SK-MEL-5 (cell line): ENCODE measurements at regions not wholly inside any gene's neighbourhood (a gene's known extent, or its start where the extent isn't known, plus 50 kb on each side); places are given as distances from the start of the nearest gene placed in this dataset.

ENCODE experiments used
- DNase-seq: peaks from one replicate; pipeline ENCODE4 v3.0.0-alpha.2; 2016; ENCODE audit warnings: low read depth, low spot score
- in situ Hi-C: cut with HindIII; loops from 2 replicates; pipeline ENCODE4 v1.10.0; 2016; ENCODE audit warnings: low sequenced_read_pairs, high pct_unique_total_duplicates, low pct_unique_long_range_greater_than_20kb

DNA sequence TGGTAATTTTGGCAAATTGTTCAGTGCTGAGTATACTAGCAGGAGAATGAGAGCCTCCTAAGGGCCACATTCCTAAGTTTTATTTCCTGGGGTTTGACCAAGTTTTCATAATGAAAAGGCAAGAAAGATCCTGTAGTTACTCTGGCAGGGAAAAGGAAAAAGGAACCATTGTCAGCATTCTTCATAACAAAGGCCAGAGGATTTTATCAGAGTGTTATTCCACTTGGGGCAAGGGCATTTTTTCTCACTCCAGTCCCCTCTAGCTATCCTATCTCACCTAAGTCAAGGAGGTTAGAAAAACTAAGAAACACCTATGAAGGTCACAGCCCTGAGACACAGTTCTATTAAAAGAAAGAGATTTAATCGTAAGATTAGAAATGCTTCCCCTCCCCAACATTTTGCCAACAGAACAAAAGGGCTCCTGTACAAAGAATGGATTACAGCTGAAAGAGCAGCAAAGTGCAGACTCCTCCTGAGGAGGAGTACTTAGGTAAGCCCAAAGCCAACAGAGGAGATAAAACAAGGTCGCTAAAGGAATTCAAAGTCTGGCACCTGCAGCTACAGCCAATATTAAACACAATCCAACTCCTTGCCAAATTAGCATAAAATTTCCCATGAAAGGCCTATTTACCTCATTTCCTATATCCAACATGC is 162.4 kb downstream of the GALC start:
- no peak for DNase-seq
- in situ Hi-C loops, result no loop called here

DNA sequence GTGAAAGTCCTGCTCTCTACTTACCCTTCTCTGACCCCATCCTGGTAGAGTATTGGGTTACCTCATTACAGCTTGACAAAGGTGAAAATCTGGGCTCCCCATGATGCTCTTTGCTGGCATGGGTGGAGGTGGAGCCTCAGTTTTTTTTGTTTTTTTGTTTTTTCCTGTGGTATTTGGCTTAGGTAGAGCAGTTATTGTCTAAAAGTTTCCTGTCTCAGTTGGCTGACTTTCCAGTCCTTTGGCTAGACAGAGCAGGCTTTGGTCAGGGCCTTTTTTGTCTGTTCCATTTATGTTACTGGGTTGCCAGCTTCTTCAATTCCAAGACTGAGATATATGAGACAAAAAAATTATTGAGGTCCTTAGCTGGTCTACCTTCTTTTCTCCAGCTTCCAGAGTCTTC is 163.4 kb downstream of the GALC start:
- in situ Hi-C loops, result no loop called here
- DNase-seq, result no peak

DNA sequence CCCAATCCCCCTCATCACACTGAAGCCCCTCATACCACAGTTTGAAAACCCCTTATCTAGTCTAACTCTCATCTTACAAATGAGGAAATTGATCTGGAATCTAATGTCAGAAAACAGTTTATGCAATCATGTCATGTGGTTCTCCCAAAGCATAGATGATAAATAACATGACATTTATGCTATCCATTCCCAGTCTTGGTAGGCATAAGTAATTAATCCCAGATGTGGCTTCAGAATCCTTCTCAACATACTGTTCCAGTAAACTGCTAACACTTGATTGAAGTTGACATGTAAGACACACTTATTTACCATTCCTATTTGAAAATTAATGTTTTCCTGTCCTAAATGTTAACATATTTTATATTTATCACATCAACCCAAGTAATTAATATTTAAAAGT is 168.7 kb downstream of the GALC start:
- no peak for DNase-seq
- in situ Hi-C loops, result no loop called here

DNA sequence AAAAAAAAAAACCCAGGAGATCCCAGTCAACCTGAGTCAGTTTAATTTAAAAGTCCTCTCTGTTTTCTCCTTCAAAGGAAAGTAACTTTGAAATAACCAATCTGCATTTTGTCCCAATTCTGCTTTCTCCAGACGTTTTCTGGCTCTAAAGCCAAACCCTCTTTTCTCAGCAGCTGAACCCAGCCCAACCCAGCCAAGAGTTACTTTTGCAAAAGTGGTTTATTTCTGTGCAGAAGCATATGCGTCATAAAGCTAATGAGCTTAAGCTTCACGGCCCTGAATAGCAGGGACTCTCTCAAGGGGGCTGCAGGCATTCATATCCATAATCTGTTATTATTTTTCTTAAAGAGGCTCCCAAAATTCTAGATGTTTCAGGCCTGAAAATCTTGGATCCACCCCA is 176.6 kb downstream of the GALC start:
- in situ Hi-C loops, result no loop called here
- no peak for DNase-seq

DNA sequence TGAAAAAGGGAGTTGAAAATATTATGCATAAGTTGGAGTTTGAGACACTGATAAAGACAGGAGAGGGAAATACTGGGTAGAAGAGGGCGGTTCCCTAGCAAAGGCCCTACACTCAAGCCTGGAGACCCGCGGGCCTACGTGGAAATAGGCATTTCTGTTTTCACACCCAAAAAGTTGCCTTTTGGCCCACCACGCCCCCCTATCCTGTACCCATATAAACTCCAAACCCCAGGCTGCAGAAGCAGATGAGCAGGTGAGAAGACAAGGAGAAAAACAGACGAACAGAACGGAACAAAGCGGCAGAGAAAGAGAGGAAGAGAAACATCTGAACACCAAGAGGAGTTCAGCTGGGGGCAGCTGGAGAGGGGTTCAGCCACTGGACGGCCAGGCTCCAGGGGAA is 177.9 kb downstream of the GALC start:
- in situ Hi-C loops, result no loop called here
- no peak for DNase-seq

DNA sequence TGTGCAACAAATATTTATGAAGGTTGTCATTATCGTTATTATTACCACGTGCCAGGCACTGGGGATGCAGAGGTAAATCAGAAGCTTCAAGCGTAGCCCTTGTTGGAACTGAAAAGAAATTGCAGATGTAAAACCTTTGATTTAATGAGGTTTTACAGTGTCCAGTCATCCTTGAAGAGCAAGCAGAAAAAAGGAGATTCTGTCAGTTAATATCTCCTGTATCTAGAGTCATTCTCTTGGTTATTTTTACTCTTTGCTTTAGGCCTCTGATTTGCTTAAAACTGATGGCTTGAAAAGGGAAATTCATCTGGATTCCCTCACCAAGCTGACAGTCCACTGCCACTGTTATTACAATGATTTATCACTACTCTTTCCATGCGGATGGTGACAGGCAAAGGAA is 179.3 kb downstream of the GALC start:
- in situ Hi-C loops, result no loop called here
- DNase-seq, result no peak

DNA sequence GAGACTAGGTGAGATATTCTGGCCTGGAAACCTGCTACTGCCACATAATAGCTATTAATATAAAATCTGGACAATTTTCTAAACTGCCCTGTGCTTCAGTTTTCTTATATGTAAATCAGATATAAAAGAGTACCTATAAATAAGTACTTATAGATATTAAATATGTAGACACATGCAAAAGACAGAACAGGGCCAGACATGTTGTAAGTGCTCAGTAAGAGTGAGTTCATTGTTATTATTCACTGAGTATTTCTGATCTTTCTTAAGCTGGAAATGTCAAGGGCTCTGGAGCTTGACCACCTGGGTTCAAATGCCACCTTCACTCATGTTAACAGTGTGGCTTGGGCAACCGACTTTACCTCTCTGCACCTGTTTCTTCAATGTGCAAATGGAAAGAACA is 179.8 kb downstream of the GALC start:
- in situ Hi-C loops, result no loop called here
- no peak for DNase-seq

DNA sequence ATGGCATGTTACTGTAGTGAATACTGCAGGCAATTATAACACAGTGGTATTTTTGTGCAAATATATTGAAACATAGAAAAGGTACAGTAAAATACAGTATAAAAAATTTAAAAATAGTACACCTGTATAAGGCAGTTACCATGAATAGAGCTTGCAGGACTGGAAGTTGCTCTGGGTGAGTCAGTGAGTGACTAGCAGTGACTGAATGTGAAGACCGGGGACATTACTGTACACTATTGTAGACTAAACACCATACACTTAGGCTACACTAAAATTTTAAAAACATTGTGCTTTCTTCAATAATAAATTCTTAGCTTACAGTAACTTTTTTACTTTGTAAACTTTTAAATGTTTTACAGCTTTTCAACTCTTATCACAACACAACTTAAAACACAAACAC is 181.7 kb downstream of the GALC start:
- in situ Hi-C loops, result no loop called here

DNA sequence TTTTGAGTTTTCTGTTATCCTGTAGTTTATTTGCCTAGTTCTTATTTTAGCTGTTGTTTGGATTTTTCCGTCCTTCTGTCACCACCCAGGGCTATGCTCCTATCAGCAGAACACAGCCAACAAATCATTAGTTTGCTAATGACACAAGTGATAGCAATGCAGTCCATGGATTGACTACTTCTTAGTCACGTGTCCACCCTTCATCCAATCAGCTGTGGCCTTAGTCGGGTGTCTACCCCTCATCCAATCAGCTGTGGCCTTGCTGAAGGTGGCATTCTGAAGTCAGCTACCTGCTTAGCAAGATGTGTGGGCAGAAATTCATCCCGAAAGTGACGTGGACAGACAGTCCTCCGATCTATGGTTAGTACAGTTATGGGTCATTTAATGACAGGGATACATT is 182.3 kb downstream of the GALC start:
- in situ Hi-C loops, result no loop called here
- peak; percentile 6 for DNase-seq

More for the DNA sequence above, 181.7 kb downstream of the GALC start:
- no peak for DNase-seq

DNA sequence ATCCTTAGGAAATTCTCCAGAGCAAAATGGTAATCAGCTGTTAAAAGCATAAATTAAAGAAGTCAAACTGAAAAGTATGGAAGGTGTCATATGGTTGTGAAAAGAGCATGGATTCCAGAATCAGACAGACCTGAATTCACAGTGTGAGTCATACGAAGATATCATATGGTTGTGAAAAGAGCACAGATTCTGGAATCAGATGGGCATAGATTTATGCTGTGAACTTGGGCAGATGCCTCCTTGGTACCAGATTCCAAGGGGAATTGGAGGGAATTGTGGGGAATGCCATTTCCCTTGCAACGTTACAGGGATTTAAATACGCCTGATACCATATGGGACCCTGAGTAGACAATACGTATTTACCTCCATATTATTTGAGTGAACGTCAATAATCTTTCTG is 183.7 kb downstream of the GALC start:
- no peak for DNase-seq
- in situ Hi-C loops, result no loop called here

DNA sequence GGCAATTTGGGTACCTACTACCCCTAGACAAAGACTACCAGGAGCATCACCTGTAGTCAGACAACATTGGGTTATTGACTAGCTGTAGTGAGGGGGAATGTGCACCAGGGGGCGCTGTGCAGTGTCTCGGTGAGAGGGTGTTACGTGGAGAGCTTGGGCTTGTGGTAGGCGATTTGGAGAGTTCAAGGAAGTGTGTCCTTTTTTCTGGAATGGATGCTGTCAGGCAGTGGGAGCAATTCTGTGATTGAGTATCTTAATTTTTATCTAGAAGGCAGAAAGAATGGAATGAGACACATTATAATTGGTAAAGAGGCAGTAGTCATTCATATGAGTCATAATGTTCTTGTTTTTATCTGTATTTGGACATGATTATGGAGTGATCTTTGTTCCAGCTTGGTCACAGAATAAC is 187.7 kb downstream of the GALC start:
- DNase-seq, result peak; percentile 68
- in situ Hi-C loops, result no loop called here

DNA sequence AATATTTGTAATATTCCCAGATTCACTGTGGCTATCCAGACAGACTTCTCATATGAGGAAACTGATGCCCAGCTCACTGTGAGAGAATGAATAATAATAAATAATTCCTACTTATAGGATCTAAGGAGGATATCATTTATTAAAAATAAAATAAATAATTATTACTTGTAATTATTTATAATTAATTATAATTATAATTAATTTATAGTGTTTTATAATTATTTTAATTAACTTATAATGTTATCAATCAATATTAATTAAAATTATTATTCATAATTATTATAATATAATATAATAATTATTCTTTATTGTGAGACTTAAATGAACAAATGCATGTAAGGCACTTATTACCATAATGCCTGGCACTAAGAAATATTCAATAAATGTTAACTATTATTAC is 192.8 kb downstream of the GALC start:
- in situ Hi-C loops, result no loop called here
- no peak for DNase-seq

DNA sequence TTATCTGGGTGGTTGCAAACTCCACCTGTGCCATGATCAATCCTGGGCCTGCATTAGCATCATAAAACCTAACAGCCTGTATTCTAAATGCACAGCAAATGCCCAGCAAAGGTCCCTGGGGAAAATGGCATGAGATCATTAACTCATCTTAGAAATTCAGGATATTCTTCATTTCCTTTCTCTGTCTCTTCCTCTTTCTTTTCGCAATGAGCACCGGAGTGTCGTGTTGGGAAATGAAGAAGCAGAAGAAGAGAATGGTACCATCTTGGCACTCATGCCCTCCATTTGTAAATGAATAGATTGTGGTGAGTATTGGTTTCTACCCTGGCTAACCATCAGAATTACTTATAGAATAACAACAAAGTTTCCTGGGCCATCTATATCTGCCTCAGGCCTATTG is 193.6 kb downstream of the GALC start:
- in situ Hi-C loops, result no loop called here
- DNase-seq, result no peak

DNA sequence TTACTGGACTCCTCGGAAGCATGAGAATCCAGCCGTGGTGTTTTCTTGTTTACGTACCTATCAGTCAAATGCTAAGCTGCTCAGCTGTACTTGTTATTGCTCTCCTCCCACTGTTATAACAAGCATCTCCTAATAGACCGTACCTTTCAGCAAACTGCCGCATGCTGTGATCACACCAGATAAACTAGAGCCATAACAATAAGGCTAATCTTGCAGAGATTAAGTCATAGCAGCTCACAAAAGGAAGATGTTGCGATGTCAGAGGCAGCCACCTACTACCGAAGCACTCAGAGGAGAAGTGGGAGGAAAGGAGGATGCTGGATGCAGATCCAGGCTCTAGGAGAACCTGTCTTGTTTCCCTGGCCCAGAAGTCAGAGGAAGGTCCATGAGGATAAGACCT is 196.0 kb downstream of the GALC start:
- in situ Hi-C loops, result no loop called here
- DNase-seq, result no peak

DNA sequence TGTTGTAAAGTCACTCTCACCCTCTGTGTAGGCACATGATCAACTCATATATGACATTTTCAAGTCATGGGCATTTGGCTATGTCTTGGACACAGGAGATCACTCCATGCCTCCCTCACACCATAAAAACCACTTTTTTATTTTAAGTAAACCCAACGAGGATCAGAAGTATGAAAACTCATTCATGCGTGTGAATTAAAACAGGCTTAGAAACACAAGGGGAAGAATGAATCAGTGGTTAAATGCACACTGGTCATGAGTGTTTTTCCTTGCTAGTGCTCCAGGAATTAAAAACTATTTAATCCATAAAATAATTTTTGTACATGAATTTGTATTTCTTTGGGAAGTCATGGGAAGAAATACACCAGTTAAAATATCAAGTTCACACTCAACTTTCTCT is 198.4 kb downstream of the GALC start:
- DNase-seq, result no peak
- in situ Hi-C loops, result no loop called here

DNA sequence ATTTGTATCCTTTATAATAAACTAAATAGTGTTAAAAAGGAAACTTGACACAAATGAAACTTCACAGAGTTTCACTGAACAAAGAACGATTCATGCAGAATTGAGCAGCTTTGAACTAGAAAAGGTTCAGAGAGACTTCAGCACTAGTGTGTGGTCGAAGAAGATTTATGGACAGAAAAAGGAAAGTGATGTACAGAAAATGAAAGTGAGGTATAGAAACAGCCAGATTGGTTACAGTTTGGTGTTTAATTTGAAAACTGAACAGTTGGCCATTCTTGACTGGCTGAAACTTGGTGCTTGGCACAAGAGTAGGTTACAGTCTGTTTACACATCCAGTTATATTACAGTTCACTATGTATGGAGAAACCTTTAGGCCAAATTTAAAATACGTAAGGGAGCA is 207.1 kb downstream of the GALC start:
- DNase-seq, result peak; percentile 30
- in situ Hi-C loops, result no loop called here

DNA sequence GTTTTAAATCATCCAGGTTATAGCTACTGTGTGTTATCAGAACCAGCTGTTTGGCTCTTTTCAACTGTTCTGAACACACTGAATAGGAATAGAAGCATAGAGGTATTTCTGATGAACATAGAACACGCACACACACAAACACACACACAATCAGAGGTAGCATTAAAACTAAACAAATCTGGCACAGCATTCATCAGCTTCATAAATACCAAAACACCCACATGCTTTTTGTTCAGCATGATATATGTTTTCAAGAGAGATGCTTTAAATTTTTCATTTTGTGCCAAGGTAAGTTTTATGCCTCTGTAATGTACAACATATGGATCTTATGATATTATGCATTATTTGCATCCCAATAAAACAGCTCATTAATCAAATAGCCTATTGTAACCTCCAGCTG is 208.6 kb downstream of the GALC start:
- DNase-seq, result no peak
- in situ Hi-C loops, result no loop called here

DNA sequence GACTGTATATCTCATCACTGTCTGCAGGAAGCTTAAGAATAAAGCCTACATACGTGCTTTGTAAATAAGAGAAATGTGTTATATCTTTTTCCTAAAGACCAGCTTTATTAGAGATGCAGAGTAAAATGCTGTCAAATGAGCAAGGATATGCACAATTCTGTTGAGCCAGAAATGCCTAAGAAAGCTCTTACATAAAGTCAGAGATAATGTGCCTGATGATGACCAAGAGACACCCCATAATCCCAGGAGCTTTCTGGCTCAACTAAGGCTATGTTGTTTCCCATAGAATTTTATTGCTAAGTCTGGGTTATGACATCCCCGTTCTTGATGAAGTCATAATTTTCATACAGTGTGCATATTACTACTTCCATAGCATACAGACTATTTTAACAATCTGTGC is 209.9 kb downstream of the GALC start:
- in situ Hi-C loops, result no loop called here
- no peak for DNase-seq

DNA sequence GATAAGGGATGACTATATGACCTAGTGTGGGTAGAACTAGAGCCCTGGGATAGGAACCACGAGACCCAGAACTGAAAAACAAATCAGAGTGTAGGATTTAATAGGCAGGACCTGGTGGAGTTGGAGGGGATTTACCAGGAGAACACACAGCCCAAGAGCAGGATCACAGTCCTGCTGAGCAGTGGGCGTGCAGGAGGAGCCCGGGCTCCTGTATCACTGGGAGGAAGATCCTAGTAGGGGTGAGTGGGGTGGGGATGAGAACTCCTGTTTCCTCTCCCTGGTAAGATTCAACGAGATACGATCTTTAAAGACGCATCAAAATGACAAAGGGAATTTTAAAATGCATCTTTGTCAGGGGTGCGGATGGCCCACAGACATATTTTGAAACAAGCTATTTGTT is 220.1 kb downstream of the GALC start:
- no peak for DNase-seq
- in situ Hi-C loops, result no loop called here

DNA sequence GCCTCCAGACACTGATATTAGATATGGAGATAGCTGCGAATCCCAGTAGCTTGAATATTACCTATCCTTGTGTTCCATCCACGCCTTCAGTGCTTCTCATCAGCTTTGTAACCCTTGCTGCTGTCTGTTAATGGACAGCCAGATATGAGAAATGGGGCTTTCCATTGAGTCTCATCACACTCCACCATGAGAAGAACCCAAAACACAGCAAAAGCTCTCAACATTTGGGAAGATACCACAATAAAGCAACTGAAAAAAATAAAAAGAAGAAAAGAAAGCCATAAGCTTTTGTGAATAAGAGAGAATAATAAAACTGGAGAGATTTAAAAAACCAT is 225.4 kb downstream of the GALC start:
- no peak for DNase-seq
- in situ Hi-C loops, result no loop called here
